ENCODE measurements at regions not wholly inside any gene's neighbourhood (a gene's known extent, or its start where the extent isn't known, plus 50 kb on each side); places are given as distances from the start of the nearest gene placed in this dataset.

- no peak overlapping the region for H4K91ac ChIP-seq (replicated peaks; ENCODE audit: insufficient read length, low read length)
- H3K4me1 ChIP-seq (replicated peaks in 1 of 4; ENCODE audit: control insufficient read depth in 3 of 4, insufficient read depth in 4 of 4, low read length in 3 of 4): peaks cover 6 to 14% (median 10%) of the 10 kb centered on the region in 4 experiments
- DNase-seq (ENCODE audit: low read depth in 1 of 2, low spot score in 2 of 2) (no peak), FAIRE-seq (no peak)
- H4K8ac ChIP-seq (ENCODE audit: extremely low read depth, insufficient read depth, low read length): no peak overlapping the region
- no peak overlapping the region for H3K23ac ChIP-seq (ENCODE audit: insufficient read length)
- no peak overlapping the region for H4K5ac ChIP-seq (ENCODE audit: insufficient read length, low read depth, low read length)
- no peaks in the 10 kb centered on the region for H3K36me3 ChIP-seq (ENCODE audit: control insufficient read depth in 2 of 4, insufficient read depth in 4 of 4, low read length in 3 of 4)
- no peaks in the 10 kb centered on the region for H3K79me1 ChIP-seq (ENCODE audit: low read depth, low read length)
- H3K4me2 ChIP-seq (ENCODE audit: insufficient read depth in 1 of 2, low read depth in 2 of 2, low read length in 2 of 2): no peak overlapping the region
- H3K79me2 ChIP-seq (ENCODE audit: control insufficient read depth in 1 of 2, insufficient read depth in 2 of 2, low read length in 2 of 2): no peaks in the 10 kb centered on the region
- no peaks in the 10 kb centered on the region for H4K20me1 ChIP-seq (replicated peaks in 1 of 2; ENCODE audit: control insufficient read depth in 1 of 2, insufficient read depth in 2 of 2, low read length in 2 of 2)
- peak overlapping the region; percentile 8; the same call in 1 of the 2 replicates for H2BK5ac ChIP-seq (ENCODE audit: low read depth, low read length)
- H3K18ac ChIP-seq (ENCODE audit: extremely low read depth, low read length): peak overlapping the region; percentile 78; the same call in 1 of the 2 replicates
- 0 out of 2 replicates have a peak overlapping the region, but pooled peaks have one; percentile 17 for H2AK5ac ChIP-seq (ENCODE audit: low read depth, low read length)
- no peak overlapping the region for H3K56ac ChIP-seq (replicated peaks; ENCODE audit: insufficient read length, low read depth, low read length)
- H3K9ac ChIP-seq (replicated peaks in 1 of 4; ENCODE audit: extremely low read depth in 1 of 4, low read depth in 3 of 4, low read length in 3 of 4): no peak overlapping the region
- no peak overlapping the region for H3K4ac ChIP-seq (replicated peaks; ENCODE audit: insufficient read length, low read depth, low read length)
- no peaks in the 10 kb centered on the region for H3K23me2 ChIP-seq (ENCODE audit: low read depth, low read length)
- POLR2A ChIA-PET (ENCODE audit: partially characterized antibody): no interaction called here
- H2BK120ac ChIP-seq (replicated peaks; ENCODE audit: low read depth, low read length): no peak overlapping the region
- H2BK20ac ChIP-seq (ENCODE audit: low read length): 0 out of 2 replicates have a peak overlapping the region, but pooled peaks have one; percentile 19
- H3K9me3 ChIP-seq (ENCODE audit: insufficient read depth in 2 of 2, low read depth in 1 of 2, low read length in 1 of 2): no peaks in the 10 kb centered on the region
- peak overlapping the region; percentile 59; the same call in 1 of the 2 replicates for H2AFZ ChIP-seq (ENCODE audit: low read length)
- H3K14ac ChIP-seq (ENCODE audit: insufficient read length): no peak overlapping the region
- CTCF ChIA-PET (ENCODE audit: partially characterized antibody): interaction anchor here (0.7 to 1.8 kb wide), 3 partner anchors 9 to 24 kb away, joined by 3 to 4 read pairs (median 4); no protein-coding TSS in a partner anchor
- 90% methylated on average over 9 of the region's 9 CpGs; no CpG with 5 or more reads in 1 of the 2 experiments for WGBS, 2 experiments (ENCODE audit: extremely low coverage in 1 of 2, insufficient coverage in 1 of 2, insufficient read length in 1 of 2, insufficient replicate concordance in 2 of 2, low coverage in 1 of 2, low lambda C conversion rate in 2 of 2, missing lambda C conversion rate in 1 of 2)
- peak overlapping the region; percentile 76; the same call in 1 of the 2 replicates for H2BK12ac ChIP-seq (ENCODE audit: low read depth, low read length)
- no peak overlapping the region for H3K4me3 ChIP-seq (ENCODE audit: extremely low read depth in 1 of 4, insufficient read depth in 2 of 4, low read depth in 3 of 4, low read length in 4 of 4)
- 0 out of 2 replicates have a peak overlapping the region, but pooled peaks have one; percentile 13 for H2BK15ac ChIP-seq (ENCODE audit: low read length)
- H3K27me3 ChIP-seq (replicated peaks in 1 of 4; ENCODE audit: control insufficient read depth in 3 of 4, extremely low read depth in 1 of 4, insufficient read depth in 3 of 4, low read length in 3 of 4): no peaks in the 10 kb centered on the region
- no peak overlapping the region for H3K27ac ChIP-seq (ENCODE audit: low read depth, low read length)
- TF ChIP-seq SIX5 (IDR thresholded peaks at IDR 0.05; ENCODE audit: low read depth, low read length) (no peak), GABPA (IDR thresholded peaks at IDR 0.05; ENCODE audit: borderline replicate concordance, insufficient read depth, low read length) (no peak), EZH2 (IDR thresholded peaks at IDR 0.05; ENCODE audit: low read depth, low read length, severe bottlenecking) (no peak), SAP30 (IDR thresholded peaks at IDR 0.05; ENCODE audit: insufficient read depth, insufficient replicate concordance, low read length) (no peak), MAFK (IDR thresholded peaks at IDR 0.05; ENCODE audit: low read depth, low read length) (no peak), SIRT6 (IDR thresholded peaks at IDR 0.05; ENCODE audit: low read length) (no peak), ZNF274 (IDR thresholded peaks at IDR 0.05; ENCODE audit: borderline replicate concordance, extremely low read depth, low read length) (no peak), RXRA (IDR thresholded peaks at IDR 0.05; ENCODE audit: insufficient read depth, low read depth, low read length) (no peak), ASH2L (IDR thresholded peaks at IDR 0.05; ENCODE audit: low read length) (no peak), CEBPB (IDR thresholded peaks at IDR 0.05; ENCODE audit: low read depth, low read length) (no peak), TAF1 (IDR thresholded peaks at IDR 0.05; ENCODE audit: low read depth, low read length) (no peak), CTBP2 (IDR thresholded peaks at IDR 0.05; ENCODE audit: borderline replicate concordance, insufficient read depth, insufficient read length, low read length) (no peak), ATF3 (IDR thresholded peaks at IDR 0.05; ENCODE audit: insufficient read depth, low read depth, low read length) (no peak)
Observed at GRCh38 chr9:87370049-87370685, 127.5 kb upstream of the DAPK1 start.
